ENCODE measurements at regions not wholly inside any gene's neighbourhood (a gene's known extent, or its start where the extent isn't known, plus 50 kb on each side); places are given as distances from the start of the nearest gene placed in this dataset.

- TF ChIP-seq USF2 (IDR thresholded peaks at IDR 0.05; ENCODE audit: borderline replicate concordance, low read depth, low read length) = no peak
- TF ChIP-seq NR2C2 (IDR thresholded peaks at IDR 0.05; ENCODE audit: borderline replicate concordance, control insufficient read depth, insufficient read length, low read depth) = no peak
Observed at GRCh38 chr3:107919239-107919638, 171.6 kb downstream of the CD47 start.

Measured in GM12878 (cell line).